Subcutaneous abdominal adipose tissue (tissue), 5 donors: ENCODE measurements at regions not wholly inside any gene's neighbourhood (a gene's known extent, or its start where the extent isn't known, plus 50 kb on each side); places are given as distances from the start of the nearest gene placed in this dataset.
"Not testable (repeated sequence)": the region's sequence is repeated elsewhere in the genome, so short reads cannot be mapped to it uniquely, and the experiment has no call there.

ENCODE experiments used
- H3K27ac ChIP-seq: one replicate; pipeline ENCODE4 v1.7.0; 2013; ENCODE audit warnings: low read depth, mild to moderate bottlenecking, inconsistent platforms, low read length, moderate library complexity
- H3K27me3 ChIP-seq, 5 donors: one replicate each; pipeline ENCODE4 v1.7.0; 2013; ENCODE audit warnings: low read length in 5 of 5, inconsistent platforms in 1 of 5; ENCODE audit not compliant: control insufficient read depth in 5 of 5, insufficient read depth in 4 of 5
- H3K36me3 ChIP-seq, 5 donors: one replicate each; pipeline ENCODE4 v1.7.0; 2013; ENCODE audit warnings: low read length in 5 of 5; ENCODE audit not compliant: control insufficient read depth in 5 of 5, insufficient read depth in 5 of 5
- H3K4me1 ChIP-seq, 5 donors: one replicate each; pipeline ENCODE4 v1.7.0; 2013; ENCODE audit warnings: low read length in 5 of 5, mild to moderate bottlenecking in 3 of 5, moderate library complexity in 1 of 5; ENCODE audit not compliant: control insufficient read depth in 5 of 5, insufficient read depth in 5 of 5
- H3K4me3 ChIP-seq, 5 donors: one replicate each; pipeline ENCODE4 v1.7.0; 2013; ENCODE audit warnings: low read length in 5 of 5, low read depth in 1 of 5
- H3K9ac ChIP-seq, 5 donors: one replicate each; pipeline ENCODE4 v1.7.0; 2013; ENCODE audit warnings: low read length in 5 of 5, mild to moderate bottlenecking in 4 of 5, moderate library complexity in 3 of 5
- H3K9me3 ChIP-seq, 5 donors: one replicate each; pipeline ENCODE4 v1.7.0; 2013; ENCODE audit warnings: low read length in 5 of 5; ENCODE audit not compliant: control insufficient read depth in 5 of 5
- donor health status: healthy.
- donor health status: healthy.
- donor health status: healthy.
- donor health status: healthy.
- donor health status: healthy.

GRCh38 chr3:106317141-106318055 lies 448.6 kb upstream of the CBLB start:
- Histone ChIP-seq H3K4me3 (no peak overlapping the region), H3K9me3 (no peaks in the 10 kb centered on the region), H3K4me1 (no peaks in the 10 kb centered on the region), H3K27me3 (no peaks in the 10 kb centered on the region), H3K36me3 (no peaks in the 10 kb centered on the region), H3K27ac (no peak overlapping the region), H3K9ac (no peak overlapping the region)

GRCh38 chr3:106321438-106321837 lies 452.6 kb upstream of the CBLB start:
- not testable (repeated sequence) for H3K9ac ChIP-seq, H3K4me3 ChIP-seq, H3K4me1 ChIP-seq, H3K36me3 ChIP-seq, H3K9me3 ChIP-seq, H3K27me3 ChIP-seq, H3K27ac ChIP-seq

GRCh38 chr3:106323586-106323985 lies 454.8 kb upstream of the CBLB start:
- peaks cover 0 to 4% (median 0%) of the 10 kb centered on the region in 5 donors for H3K4me1 ChIP-seq
- no peak overlapping the region for H3K4me3 ChIP-seq
- no peaks in the 10 kb centered on the region for H3K36me3 ChIP-seq
- no peak overlapping the region for H3K9ac ChIP-seq
- H3K9me3 ChIP-seq: peaks cover 0 to 9% (median 0%) of the 10 kb centered on the region in 5 donors
- no peak overlapping the region for H3K27ac ChIP-seq
- no peaks in the 10 kb centered on the region for H3K27me3 ChIP-seq

- no peak overlapping the region for H3K9ac ChIP-seq
- peaks cover 0 to 9% (median 0%) of the 10 kb centered on the region in 5 donors for H3K9me3 ChIP-seq
- no peaks in the 10 kb centered on the region for H3K36me3 ChIP-seq
- H3K27me3 ChIP-seq: no peaks in the 10 kb centered on the region
- no peak overlapping the region for H3K4me3 ChIP-seq
- peaks cover 0 to 4% (median 0%) of the 10 kb centered on the region in 5 donors for H3K4me1 ChIP-seq
- no peak overlapping the region for H3K27ac ChIP-seq
Measured at GRCh38 chr3:106326941-106327695, 458.3 kb upstream of the CBLB start.

- Histone ChIP-seq H3K9ac (no peak overlapping the region), H3K27me3 (no peaks in the 10 kb centered on the region), H3K4me3 (no peak overlapping the region), H3K4me1 (peaks cover 0 to 4% (median 0%) of the 10 kb centered on the region in 5 donors), H3K36me3 (no peaks in the 10 kb centered on the region), H3K27ac (no peak overlapping the region), H3K9me3 (peaks cover 0 to 9% (median 0%) of the 10 kb centered on the region in 5 donors)
Measured at GRCh38 chr3:106327696-106328025, 458.8 kb upstream of the CBLB start.

GRCh38 chr3:106328224-106328623 lies 459.4 kb upstream of the CBLB start:
- Histone ChIP-seq H3K27me3 (no peaks in the 10 kb centered on the region), H3K9ac (no peak overlapping the region), H3K4me3 (no peak overlapping the region), H3K27ac (no peak overlapping the region), H3K36me3 (no peaks in the 10 kb centered on the region), H3K4me1 (peaks cover 0 to 4% (median 0%) of the 10 kb centered on the region in 5 donors), H3K9me3 (peaks cover 0 to 9% (median 0%) of the 10 kb centered on the region in 5 donors)

GRCh38 chr3:106329521-106329920 lies 460.7 kb upstream of the CBLB start:
- H3K36me3 ChIP-seq: no peaks in the 10 kb centered on the region
- H3K27me3 ChIP-seq: no peaks in the 10 kb centered on the region
- peaks cover 0 to 4% (median 0%) of the 10 kb centered on the region in 5 donors for H3K4me1 ChIP-seq
- H3K27ac ChIP-seq: no peak overlapping the region
- H3K4me3 ChIP-seq: no peak overlapping the region
- no peak overlapping the region for H3K9ac ChIP-seq
- H3K9me3 ChIP-seq: peaks cover 0 to 3% (median 0%) of the 10 kb centered on the region in 5 donors

- Histone ChIP-seq H3K36me3 (no peaks in the 10 kb centered on the region), H3K9me3 (no peaks in the 10 kb centered on the region)
Measured at GRCh38 chr3:106331636-106332035, 462.8 kb upstream of the CBLB start.

GRCh38 chr3:106332129-106332528 lies 463.3 kb upstream of the CBLB start:
- Histone ChIP-seq H3K4me1 (peaks cover 0 to 4% (median 0%) of the 10 kb centered on the region in 5 donors), H3K36me3 (no peaks in the 10 kb centered on the region), H3K9me3 (no peaks in the 10 kb centered on the region), H3K27ac (no peak overlapping the region), H3K4me3 (no peak overlapping the region), H3K9ac (no peak overlapping the region), H3K27me3 (no peaks in the 10 kb centered on the region)

More at GRCh38 chr3:106331636-106332035, 462.8 kb upstream of the CBLB start:
- Histone ChIP-seq H3K4me3 (no peak overlapping the region), H3K27ac (no peak overlapping the region), H3K4me1 (peaks cover 0 to 4% (median 0%) of the 10 kb centered on the region in 5 donors), H3K27me3 (no peaks in the 10 kb centered on the region), H3K9ac (no peak overlapping the region)

GRCh38 chr3:106332884-106333283 lies 464.1 kb upstream of the CBLB start:
- Histone ChIP-seq H3K27ac (no peak overlapping the region), H3K4me1 (peaks cover 0 to 4% (median 0%) of the 10 kb centered on the region in 5 donors), H3K27me3 (no peaks in the 10 kb centered on the region), H3K36me3 (no peaks in the 10 kb centered on the region), H3K9ac (no peak overlapping the region), H3K9me3 (no peaks in the 10 kb centered on the region), H3K4me3 (no peak overlapping the region)
